HT1080 (cell line): ENCODE measurements at regions not wholly inside any gene's neighbourhood (a gene's known extent, or its start where the extent isn't known, plus 50 kb on each side); places are given as distances from the start of the nearest gene placed in this dataset.
"Not testable (repeated sequence)": the region's sequence is repeated elsewhere in the genome, so short reads cannot be mapped to it uniquely, and the experiment has no call there.

Source experiments
- DNase-seq: peaks from one replicate; pipeline ENCODE4 v3.0.0-alpha.2; 2015; ENCODE audit warnings: low read depth

DNA sequence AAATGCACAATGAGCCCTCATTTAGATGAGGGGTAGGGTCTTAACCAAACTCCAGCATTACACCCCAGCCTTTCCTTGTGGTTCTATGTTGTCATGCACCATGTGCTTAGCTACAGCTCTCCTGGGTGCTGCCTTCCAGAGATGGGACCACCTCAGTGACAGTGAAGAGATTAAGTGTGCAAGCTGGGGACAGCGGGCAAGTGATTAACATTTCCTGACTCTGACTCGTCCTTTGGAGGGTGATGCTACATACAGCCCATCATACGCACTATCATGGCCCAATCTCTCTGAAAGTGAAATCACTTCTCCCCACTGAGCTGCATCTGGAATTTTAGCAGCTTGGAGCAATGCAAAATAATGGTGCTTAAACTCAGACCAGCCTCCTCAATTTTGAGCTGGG is 293.0 kb upstream of the PLGLB1 start:
- DNase-seq = not testable (repeated sequence)

DNA sequence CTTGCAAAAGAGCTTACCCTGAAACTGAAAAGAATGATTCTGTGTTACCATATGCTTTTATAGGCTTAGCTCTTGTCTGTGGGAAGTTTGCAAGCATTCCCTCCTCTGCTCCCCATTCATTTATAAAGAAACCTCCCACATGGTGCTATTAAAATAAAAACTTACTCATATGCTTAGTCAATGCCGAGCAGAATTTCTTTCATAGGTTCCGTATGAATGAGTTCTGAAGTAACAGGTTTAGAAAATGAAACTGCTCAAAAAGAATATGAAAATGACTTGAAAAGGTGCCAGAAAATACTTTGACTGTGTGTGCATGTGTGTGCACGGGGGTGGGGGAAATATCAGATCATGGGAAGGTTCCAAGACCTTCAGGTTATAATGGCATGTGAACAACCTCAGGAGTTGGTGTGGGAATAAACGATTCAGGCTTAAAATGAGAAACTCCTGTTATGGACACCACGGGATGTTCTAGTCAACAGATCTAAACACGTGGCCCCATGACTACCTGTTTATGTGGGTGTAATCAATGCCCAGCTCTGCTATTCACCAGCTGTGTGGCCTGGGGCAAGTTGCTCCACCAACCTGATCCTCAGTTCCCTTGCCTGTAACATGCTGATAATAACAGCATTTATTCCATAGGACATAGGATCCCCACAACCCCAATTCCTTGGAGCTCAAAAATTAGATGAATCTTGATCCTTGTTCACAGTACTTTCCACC is 293.7 kb upstream of the PLGLB1 start:
- DNase-seq = not testable (repeated sequence)

DNA sequence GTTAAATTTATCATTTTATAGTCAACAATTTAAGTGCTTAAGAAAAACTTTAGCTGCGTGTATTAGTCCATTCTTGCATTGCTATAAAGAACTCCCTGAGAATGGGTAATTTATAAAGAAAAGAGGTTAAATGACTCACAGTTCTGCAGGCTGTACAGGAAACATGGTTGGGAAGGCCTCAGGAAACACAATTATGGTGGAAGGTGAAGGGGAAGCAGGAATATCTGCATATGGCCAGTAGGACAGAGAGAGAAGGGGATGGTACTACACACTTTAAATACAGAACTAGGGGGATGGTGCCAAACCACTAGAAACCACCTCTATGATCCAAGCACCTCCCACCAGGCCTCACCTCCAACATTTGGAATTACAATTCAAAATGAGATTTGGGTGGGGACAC is 295.5 kb upstream of the PLGLB1 start:
- DNase-seq = peak; percentile 20

DNA sequence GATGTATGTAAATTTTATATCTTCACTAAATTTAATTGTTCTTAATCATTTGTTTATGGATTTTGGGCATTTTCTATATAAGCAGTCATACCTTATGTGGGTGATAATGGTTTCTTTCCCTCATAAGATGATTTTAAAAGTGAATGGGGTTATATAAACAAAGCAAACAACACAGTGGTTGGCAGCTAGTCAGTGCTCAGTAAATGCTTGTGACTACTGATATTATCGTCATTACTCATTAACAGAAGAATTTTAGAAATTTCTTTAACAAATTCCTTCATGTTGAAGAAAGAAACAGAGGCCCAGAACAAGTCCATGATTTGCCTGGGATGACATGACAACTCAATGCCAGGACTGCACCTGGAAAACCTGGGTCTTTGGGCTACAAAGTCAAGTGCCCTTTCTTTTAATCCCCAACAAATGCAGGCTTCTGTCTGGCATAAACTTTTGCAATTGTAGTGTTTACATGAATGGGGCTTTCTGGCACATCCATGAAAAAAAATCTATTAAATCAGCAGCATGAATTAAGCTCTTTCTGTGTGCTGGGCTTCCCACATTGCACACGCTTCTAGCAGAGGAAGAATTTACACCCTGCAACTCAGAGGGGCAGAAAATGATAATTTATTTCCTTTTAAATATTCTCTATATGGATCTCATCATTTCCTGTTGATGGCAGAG is 297.3 kb upstream of the PLGLB1 start:
- peak; percentile 48 for DNase-seq

DNA sequence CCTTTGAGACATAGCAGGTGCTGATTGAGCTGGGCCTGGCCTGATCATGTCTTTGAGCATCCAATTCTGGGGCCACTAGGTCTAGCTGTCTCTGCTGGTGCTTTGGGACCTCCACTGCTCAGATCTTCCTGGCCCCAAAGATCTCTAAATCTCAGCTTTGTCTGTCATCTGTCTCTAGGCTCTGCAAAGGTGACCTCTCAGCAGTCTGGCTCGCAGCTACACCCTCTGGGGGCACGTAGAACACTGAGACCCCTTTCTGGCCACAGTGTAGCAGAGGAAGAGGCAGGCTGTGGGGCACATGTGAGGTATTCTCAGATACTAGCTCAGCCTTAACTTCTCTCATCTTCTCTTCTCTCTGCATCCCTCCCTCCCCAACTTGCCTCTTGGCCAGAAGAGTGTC is 298.1 kb upstream of the PLGLB1 start:
- not testable (repeated sequence) for DNase-seq

DNA sequence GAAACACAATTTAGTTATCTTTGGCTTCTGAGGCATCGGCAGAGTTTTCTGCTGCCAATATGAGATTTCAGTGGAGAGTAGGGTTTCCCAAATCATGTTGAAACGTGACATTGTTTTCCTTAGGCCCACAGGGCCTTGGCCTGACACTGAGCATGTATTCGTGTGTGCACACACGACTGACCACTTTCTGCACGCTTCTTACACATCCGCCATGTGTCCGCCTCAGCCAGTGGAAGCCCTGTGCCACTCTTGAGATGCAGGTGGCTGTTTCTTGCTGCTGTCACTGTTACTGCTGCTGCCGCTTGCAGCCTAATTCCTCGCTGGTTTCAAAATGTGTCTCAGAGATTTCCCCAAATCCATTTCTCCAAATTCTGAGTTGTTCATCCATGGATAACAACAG is 299.6 kb upstream of the PLGLB1 start:
- not testable (repeated sequence) for DNase-seq

DNA sequence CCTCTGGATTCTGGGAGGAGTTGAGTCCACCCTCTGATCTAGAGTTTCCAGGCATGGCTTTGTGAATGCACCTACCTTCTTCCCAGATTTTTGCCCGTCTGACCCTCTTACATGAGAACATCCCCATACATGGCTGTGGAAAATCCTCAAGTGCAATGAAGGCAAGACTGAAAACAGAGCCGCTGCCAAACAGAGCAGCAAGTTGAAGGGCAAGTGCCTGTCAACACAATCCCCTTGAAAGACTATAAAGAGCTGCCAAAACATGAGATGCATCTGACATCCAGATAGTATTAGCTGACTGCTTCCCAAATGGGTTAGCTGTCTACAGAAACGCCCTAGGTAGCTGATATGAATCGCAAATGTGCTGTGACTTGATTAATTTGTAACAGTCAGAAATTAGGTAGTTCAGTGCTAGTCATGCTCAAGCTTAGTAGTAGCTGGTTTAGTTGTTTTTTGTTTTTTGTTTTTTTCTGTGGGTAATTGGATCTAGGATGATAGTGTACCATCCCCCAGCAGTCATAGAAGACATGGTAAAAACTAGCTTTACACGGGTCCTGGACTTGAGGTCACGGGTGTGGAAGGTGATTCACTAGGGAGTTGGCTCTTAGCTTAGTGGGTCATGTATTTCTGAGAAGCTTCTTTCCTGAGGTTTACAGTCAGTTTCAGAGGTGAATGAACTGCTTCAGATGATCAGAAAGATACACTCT is 302.8 kb upstream of the PLGLB1 start:
- not testable (repeated sequence) for DNase-seq

DNA sequence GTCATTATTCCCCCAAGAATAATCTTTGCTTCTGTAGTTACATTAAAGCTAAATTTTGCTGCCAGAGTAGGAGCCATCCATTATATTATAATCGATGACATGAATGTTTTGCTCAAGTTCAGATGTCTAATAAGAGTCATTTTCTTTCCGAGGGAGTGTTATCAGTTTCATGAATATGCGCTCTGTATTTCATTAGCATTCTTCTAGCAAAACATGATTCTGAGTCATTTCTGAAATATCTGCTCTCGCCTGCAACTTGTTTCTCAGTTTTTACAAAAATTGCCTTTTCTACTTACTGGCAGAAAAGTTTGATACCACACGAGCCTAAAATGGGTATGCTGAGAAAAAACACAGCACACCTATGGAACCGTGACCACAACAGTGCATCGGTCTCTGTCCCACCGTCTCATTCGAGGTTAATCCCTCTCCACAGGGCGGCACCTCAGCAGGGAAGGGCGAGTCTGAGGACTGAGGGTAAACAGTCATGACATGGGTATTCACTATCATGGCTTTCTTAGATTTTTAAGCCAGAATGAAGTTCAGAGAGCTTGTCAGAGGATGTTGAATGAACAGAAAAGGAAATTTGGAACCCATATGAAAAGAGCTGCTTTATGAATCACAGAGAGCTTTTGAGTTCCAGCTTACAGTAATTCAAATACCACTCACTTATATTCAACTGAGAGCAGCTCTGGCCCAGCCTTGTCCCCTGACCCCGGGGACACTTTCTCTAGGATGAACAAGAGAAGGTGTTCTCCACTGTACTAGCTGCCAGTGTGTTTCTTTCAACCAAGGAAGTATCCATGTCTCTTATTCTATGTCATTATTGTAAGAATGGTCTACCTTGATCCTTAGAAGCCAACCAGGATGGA is 303.6 kb upstream of the PLGLB1 start:
- DNase-seq = not testable (repeated sequence)

DNA sequence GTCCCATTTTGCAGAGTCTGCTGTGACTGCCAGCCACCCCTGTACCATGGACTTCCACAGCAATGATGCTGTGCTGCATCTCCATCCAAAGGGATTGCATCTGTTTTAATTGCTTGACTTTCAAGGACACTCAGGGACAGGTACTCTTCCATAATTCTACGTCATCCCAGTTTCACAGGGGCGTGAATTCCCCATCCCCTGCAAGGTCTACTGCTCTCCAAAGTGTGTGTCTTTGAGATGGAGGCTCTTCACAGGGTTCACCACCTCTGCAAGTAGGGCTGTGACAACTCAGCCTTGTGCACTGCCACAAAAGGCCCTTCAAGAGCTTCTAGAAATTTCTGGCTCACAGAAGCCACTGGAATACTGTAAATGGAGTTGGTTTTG is 304.3 kb upstream of the PLGLB1 start:
- DNase-seq = not testable (repeated sequence)

DNA sequence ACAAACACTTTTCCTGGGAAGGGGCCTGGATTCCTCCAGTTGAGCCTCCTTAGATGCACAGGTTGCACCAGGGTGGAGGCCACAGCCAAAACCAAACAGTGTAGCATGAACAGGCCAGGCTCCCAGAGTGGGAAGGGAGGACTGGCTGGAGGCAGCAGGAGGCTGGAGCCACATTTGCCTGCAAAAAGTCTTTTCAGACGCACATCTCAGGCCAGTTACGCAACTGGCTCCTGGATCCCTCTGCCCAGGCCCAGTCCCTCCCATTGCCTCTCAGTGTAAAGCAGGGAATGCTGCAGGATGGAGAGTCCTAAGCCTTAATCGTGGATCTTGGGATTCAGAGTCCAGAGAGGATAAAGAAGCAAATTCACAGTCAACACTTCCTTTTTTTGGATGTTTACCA is 305.1 kb upstream of the PLGLB1 start:
- not testable (repeated sequence) for DNase-seq

DNA sequence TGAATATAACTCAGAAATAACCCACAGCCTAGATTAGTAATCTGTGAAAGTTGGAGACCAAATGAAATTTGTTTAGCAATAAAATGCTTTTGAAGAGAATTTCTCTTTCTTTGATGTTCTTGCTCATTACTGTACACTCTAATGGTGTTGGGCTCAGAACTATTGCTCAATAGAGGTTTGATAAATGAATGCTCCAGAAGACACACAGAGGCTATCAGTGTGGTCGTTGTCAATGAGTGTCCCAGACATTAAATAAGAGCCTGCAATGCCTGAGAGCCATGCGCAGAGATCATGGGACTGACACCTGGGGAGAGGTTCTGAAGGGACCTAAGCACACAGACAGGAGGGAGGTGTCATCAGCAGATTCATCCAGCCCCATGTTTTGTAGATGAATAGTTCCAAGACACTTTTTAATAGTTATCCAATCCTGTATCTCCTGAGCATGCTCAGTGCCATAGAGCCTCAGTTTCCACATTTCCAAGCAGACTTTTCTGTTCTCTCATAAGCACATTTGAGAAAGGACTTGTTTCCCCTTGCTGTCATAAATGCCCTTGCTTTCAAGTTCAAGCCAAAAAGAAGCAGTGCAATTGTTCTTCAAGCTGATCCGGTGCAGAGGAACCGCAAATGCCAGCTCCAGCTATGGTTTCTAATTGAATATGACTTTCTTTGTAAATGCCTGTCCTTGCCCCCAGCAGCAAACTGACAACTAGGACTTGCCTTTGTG is 306.2 kb upstream of the PLGLB1 start:
- DNase-seq = not testable (repeated sequence)

DNA sequence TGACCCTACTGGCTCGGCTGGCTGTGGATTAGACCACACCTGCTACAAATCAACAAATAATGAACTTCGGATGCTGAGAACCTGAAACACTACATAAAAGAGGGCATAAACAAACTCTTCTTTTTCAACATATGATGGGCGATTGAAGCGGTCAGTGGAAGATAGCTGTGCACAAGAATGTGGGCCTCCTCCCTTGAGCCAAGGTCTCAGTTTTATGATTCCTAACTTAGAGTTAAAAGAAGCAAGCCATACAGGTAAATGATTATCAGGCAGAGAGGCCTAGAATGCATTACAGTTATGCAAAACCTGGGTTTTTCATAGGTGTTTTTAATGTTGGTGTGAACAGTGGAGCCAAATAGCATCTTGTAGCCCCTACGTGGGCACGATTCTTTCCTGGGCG is 307.9 kb upstream of the PLGLB1 start:
- not testable (repeated sequence) for DNase-seq

DNA sequence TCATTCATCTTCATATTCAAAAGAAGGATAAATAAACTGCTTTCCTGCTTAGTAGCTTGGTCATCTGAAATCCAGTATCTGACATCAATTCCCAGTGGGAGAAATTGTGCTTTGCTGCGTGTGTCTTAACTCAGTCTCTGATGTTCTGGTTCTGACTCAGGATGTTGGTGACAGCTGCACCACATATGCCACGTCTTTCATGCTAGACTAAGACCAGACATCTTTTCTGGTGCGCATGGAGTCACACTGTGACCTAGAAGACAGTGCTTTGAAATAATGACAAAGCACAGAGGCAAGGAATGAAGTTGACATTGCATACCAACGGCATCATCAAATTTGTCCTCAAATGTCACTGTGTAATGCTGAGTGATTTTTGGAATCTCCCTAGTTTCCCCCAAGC is 308.8 kb upstream of the PLGLB1 start:
- not testable (repeated sequence) for DNase-seq

DNA sequence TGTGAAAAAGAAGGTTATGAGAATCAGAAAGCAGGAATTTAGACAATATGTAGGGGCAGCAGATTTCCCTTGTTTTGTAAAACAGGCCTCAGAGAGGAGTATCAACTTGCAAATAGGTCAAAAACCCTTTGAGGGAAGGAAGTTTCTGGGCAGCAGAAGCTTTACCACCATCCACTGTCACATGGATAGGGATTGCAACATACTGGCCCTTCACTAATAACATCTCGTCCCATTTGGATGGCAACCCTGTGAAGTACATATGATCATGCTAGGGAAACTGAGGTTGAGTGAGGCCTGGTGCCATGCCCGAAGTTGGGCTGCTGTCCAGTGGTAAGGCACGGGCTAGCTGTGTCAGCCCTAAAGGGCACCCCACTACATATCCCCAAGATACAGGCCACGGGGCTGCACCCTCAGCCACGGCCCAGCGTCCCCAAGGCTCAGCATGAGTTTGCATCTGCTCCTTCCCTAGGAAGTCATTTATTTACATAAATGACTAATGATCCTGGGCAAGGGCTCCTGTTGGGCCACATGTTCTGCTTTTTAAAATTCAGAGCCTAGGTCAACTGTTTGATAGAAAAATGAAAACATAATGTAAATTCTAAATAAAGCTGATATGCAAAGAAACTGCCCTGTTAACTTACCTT is 310.4 kb upstream of the PLGLB1 start:
- not testable (repeated sequence) for DNase-seq

DNA sequence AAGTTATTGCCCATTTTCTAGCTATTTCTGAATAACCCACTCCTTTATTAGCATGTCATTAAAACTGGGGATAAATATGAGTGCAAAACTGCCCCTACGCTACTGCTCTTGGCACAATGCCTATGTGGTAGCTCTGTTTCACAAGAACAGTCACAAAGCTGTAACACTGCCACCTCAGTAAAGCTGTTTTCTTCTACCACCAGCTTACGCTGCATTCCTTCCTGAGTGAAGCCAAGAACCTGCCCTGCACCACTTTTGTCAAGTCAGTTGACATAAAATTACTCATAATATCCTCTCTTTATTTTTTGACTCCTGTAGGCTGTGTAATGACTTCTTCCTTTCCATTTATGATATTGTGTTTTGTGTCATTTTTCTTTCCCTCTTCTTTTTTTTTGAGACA is 313.2 kb upstream of the PLGLB1 start:
- DNase-seq = not testable (repeated sequence)

DNA sequence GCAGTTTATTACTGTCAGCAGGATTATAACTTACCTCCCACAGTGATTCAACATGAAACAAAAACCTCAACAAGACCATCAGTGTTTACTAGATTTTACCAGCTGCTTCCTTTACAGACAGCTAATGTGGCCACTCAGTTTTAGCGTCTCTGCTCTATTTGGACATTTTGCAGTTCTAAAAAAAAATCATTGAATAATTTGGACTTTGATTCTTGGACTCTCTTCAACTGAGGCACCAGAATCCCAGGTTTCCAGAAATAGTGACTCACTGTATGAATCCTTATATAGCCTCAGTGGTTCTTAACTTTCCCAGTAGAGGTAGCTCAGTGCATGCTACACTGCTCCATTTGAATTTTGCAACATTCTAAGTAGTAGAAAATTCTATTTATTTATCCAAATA is 317.4 kb upstream of the PLGLB1 start:
- not testable (repeated sequence) for DNase-seq

DNA sequence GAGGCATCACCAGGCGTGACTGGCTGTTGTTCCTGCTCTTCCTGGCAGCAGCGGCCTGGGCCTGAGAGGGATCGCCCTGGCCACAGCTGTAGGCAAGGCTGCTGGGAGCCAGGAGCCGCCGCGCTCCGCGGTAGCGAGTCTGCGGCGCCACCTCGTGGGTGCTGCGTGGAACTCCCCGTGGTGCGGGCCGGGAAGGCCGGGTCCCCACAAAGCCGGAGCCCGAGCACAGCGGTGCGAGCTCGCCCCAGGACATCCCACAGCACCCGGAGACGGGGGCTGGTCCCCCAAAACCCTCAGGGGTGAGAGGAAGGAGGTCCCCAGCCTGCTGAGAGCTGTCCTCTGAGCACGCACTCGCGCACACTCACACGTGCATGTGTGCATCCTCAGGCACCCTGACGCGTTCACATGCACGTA is 320.0 kb upstream of the PLGLB1 start:
- peak; percentile 68 for DNase-seq

DNA sequence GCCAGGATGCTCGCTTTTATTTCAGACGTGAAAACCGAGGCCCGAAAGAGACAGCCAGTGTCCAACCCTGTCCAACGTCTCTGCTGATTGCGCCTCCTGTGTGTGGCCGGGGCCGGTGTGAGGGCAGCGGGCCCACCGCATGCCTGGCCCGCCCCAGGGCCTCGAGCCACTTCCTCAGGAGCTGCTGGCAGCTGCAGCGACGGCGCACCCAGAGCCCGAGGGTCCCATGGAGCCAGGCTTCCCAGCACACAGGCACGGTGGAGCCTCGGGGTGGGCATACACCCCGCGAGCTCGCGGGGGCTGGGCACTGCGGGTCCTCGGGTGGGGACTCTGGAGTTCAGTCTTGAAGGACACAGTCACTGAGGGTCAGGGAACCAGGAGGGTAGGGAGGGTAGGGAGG is 320.5 kb upstream of the PLGLB1 start:
- DNase-seq = not testable (repeated sequence)

DNA sequence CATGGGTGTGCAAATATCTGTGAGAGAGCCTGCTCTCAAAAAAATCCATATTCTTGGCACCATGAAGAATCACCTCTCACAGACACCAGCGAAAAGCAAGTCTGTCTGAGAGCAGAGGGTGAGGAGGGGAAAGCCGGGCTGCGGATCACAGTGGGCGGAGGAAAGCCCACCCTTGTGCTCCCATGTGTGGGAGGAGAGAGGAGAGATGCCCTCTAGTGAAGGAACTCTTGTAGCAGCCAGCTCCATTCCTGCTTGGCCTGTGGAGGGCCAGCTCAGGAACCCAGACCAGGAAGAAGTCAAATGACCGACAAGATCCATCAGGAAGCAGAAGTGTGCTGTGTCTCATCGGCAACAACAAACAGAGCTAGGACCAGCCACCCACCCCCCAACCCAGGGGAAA is 321.7 kb upstream of the PLGLB1 start:
- not testable (repeated sequence) for DNase-seq

DNA sequence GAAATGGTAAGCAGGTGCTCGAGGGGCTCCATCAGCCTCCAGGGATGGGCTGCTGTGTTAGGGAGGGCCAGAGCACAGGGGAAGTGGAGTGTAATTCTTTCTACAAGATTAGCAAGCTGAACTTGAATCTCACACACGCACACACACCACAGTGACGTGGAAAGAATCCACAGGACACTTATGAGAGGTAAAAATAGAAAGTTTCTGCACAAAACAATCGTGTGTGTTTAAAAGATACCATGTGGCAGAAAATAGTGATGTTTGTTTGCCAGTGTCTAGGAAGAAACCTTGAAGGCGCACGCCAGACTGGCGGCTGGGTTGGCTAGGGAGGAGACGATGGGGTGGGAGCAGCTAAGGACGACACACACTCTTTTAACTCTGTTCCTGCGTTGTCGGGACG is 323.6 kb upstream of the PLGLB1 start:
- DNase-seq = not testable (repeated sequence)
